GM23338 (cell line): ENCODE measurements at regions not wholly inside any gene's neighbourhood (a gene's known extent, or its start where the extent isn't known, plus 50 kb on each side); places are given as distances from the start of the nearest gene placed in this dataset.

Experiments
- ATAC-seq: fragments of 200-7000 bp; cut with Tn5 transposase; 3 replicates; pipeline ENCODE4 v1.9.1; 2020
- DNase-seq: peaks from one replicate; pipeline ENCODE4 v3.0.0-alpha.2; 2015; ENCODE audit warnings: low spot score
- H2AFZ ChIP-seq: fragments of 200-600 bp; sonication (generic); 2 replicates; pipeline ENCODE4 v1.8.0; 2016; ENCODE audit warnings: antibody characterized with exemption, mild to moderate bottlenecking, moderate library complexity
- H3F3A ChIP-seq: fragments of 200-600 bp; sonication (generic); replicated peaks from 2 replicates; pipeline ENCODE4 v1.8.0; 2017; ENCODE audit warnings: antibody characterized with exemption, mixed run types, low read depth
- H3K27ac ChIP-seq: fragments of 200-600 bp; sonication (generic); 2 replicates; pipeline ENCODE4 v1.6.1; 2016; ENCODE audit warnings: low read depth
- H3K27me3 ChIP-seq: fragments of 200-600 bp; sonication (generic); 2 replicates; pipeline ENCODE4 v1.8.0; 2016; ENCODE audit warnings: mild to moderate bottlenecking, mixed run types, moderate library complexity; ENCODE audit not compliant: insufficient read depth
- H3K36me3 ChIP-seq: fragments of 200-600 bp; sonication (generic); 2 replicates; pipeline ENCODE4 v1.8.0; 2016; ENCODE audit warnings: mild to moderate bottlenecking; ENCODE audit not compliant: insufficient read depth
- H3K4me1 ChIP-seq: fragments of 200-600 bp; sonication (generic); 2 replicates; pipeline ENCODE4 v1.8.0; 2016; ENCODE audit warnings: mild to moderate bottlenecking, moderate library complexity; ENCODE audit not compliant: insufficient read depth
- H3K4me2 ChIP-seq: fragments of 200-600 bp; sonication (generic); 2 replicates; pipeline ENCODE4 v1.7.1; 2017; ENCODE audit warnings: mixed run types
- H3K4me3 ChIP-seq: fragments of 200-600 bp; sonication (generic); 2 replicates; pipeline ENCODE4 v1.6.1; 2016; ENCODE audit warnings: mixed run types
- H3K79me2 ChIP-seq: fragments of 200-600 bp; sonication (generic); replicated peaks from 2 replicates; pipeline ENCODE4 v1.8.0; 2017; ENCODE audit warnings: mild to moderate bottlenecking; ENCODE audit not compliant: insufficient read depth
- H3K9me2 ChIP-seq: fragments of 200-600 bp; sonication (generic); 2 replicates; pipeline ENCODE4 v1.8.0; 2017; ENCODE audit not compliant: insufficient read depth
- H4K20me1 ChIP-seq: fragments of 200-600 bp; sonication (generic); replicated peaks from 2 replicates; pipeline ENCODE4 v1.8.0; 2017; ENCODE audit warnings: mild to moderate bottlenecking; ENCODE audit not compliant: insufficient read depth
- H3K27ac Mint-ChIP-seq: 2 replicates; pipeline ENCODE4 v1.8.0; 2020; ENCODE audit warnings: inconsistent platforms, mild to moderate bottlenecking, moderate library complexity, mixed read lengths
- H3K27me3 Mint-ChIP-seq: 3 replicates; pipeline ENCODE4 v1.8.0; 2022; ENCODE audit warnings: low read depth, mild to moderate bottlenecking, moderate library complexity, mixed read lengths, inconsistent platforms; ENCODE audit not compliant: insufficient read depth, poor library complexity
- H3K36me3 Mint-ChIP-seq: 3 replicates; pipeline ENCODE4 v1.8.0; 2021; ENCODE audit warnings: low read depth, mild to moderate bottlenecking, inconsistent platforms, moderate library complexity, mixed read lengths
- H3K4me1 Mint-ChIP-seq: 3 replicates; pipeline ENCODE4 v1.8.0; 2020; ENCODE audit warnings: mild to moderate bottlenecking, inconsistent platforms, mixed read lengths
- H3K4me3 Mint-ChIP-seq: 3 replicates; pipeline ENCODE4 v1.8.0; 2021; ENCODE audit warnings: moderate library complexity, mild to moderate bottlenecking, inconsistent platforms, mixed read lengths
- H3K9me3 Mint-ChIP-seq: 3 replicates; pipeline ENCODE4 v1.8.0; 2020; ENCODE audit warnings: moderate library complexity, mild to moderate bottlenecking, inconsistent platforms, mixed read lengths
- CREB1 ChIP-seq: fragments of 250-450 bp; sonication (Bioruptor Pico); IDR thresholded peaks from 2 replicates; pipeline ENCODE4 v1.5.0; 2020; ENCODE audit warnings: low read depth, mild to moderate bottlenecking, moderate library complexity
- CTCF ChIP-seq, 2 experiments: fragments of 200-600 bp in 1 of 2; sonication (generic) in 1 of 2; conservative IDR thresholded peaks; 2 replicates each; pipeline versions ENCODE4 v1.5.1 to v1.6.1; 2016 to 2017; ENCODE audit warnings: antibody characterized with exemption in 2 of 2, low read depth in 2 of 2, mild to moderate bottlenecking in 2 of 2, moderate library complexity in 1 of 2
- EZH2 ChIP-seq: fragments of 200-600 bp; sonication (generic); IDR thresholded peaks from one replicate; pipeline ENCODE4 v1.8.0; 2017; ENCODE audit warnings: antibody characterized with exemption, mild to moderate bottlenecking, low read depth; ENCODE audit not compliant: unreplicated experiment
- EZH2phosphoT487 ChIP-seq: fragments of 200-600 bp; sonication (generic); IDR thresholded peaks from one replicate; pipeline ENCODE4 v1.8.1; 2018; ENCODE audit warnings: antibody characterized with exemption; ENCODE audit not compliant: unreplicated experiment
- JUNB ChIP-seq: IDR thresholded peaks from one replicate; pipeline ENCODE4 v1.6.1; 2016; ENCODE audit warnings: antibody characterized with exemption; ENCODE audit not compliant: unreplicated experiment
- NANOG ChIP-seq: IDR thresholded peaks from 2 replicates; pipeline ENCODE4 v1.6.1; 2016; ENCODE audit warnings: antibody characterized with exemption, borderline replicate concordance
- POLR2AphosphoS5 ChIP-seq: IDR thresholded peaks from 2 replicates; pipeline ENCODE4 v1.6.1; 2016; ENCODE audit warnings: antibody characterized with exemption, low read depth
- REST ChIP-seq: IDR thresholded peaks from one replicate; pipeline ENCODE4 v1.6.1; 2018; ENCODE audit warnings: antibody characterized with exemption; ENCODE audit not compliant: unreplicated experiment

- ATAC-seq (no peak), DNase-seq (no peak)
- Mint-ChIP-seq H3K27ac (no peak overlapping the region), H3K9me3 (peaks cover 5% of the 10 kb centered on the region), H3K36me3 (no peaks in the 10 kb centered on the region; the same call in 2 of the 3 replicates), H3K27me3 (peaks cover 2% of the 10 kb centered on the region), H3K4me1 (peaks cover 8% of the 10 kb centered on the region), H3K4me3 (no peak overlapping the region)
- no peak overlapping the region for H2AFZ ChIP-seq
- no peaks in the 10 kb centered on the region for H3K27me3 ChIP-seq
- H3K4me1 ChIP-seq: no peaks in the 10 kb centered on the region
- H3K27ac ChIP-seq: no peak overlapping the region
- no peaks in the 10 kb centered on the region for H3K79me2 ChIP-seq
- H3K4me3 ChIP-seq: no peak overlapping the region
- H3K9me2 ChIP-seq: peaks cover 4% of the 10 kb centered on the region; the same call in 1 of the 2 replicates
- TF ChIP-seq EZH2phosphoT487: no peak
- no peak for TF ChIP-seq REST
- no peak for TF ChIP-seq CREB1
- no peak for TF ChIP-seq CTCF (conservative IDR thresholded peaks at IDR 0.05; ENCODE audit: low read depth in 2 of 2)
- no peak for TF ChIP-seq POLR2AphosphoS5
- no peaks in the 10 kb centered on the region for H4K20me1 ChIP-seq
- H3K36me3 ChIP-seq: no peaks in the 10 kb centered on the region
- H3F3A ChIP-seq: no peaks in the 10 kb centered on the region
- H3K4me2 ChIP-seq: no peak overlapping the region
Observed at GRCh38 chr10:113983552-113983951, 60.1 kb upstream of the ADRB1 start.

DNA sequence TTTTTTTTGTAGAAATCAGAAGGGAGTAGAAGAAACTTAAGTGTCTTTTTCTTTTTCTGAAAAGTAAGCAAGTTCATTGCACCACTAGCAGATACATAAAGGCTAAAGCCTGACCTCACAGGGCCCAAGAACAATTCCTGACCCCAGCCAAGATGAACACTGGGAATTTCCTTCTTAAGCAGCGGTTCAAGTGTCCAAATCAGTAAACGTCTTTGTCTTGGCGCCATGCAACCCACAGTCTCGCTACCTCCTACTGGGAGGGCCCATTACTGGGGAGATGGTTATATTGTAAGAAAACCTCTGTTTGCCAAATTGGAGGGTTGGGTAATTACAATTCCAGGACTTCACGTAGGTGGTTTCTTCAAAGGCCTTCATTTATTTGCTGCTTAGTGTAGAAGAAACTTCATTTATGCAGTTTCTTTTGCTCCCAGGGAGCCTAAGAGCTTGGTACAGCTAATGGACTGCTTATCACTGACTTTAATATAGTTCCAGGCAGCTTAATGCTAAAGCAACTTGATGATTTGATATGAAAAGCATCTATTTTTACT, 58.3 kb upstream of the ADRB1 start:
- Histone ChIP-seq H4K20me1 (no peaks in the 10 kb centered on the region), H3K9me2 (no peaks in the 10 kb centered on the region), H3K79me2 (no peaks in the 10 kb centered on the region), H3K36me3 (no peaks in the 10 kb centered on the region), H2AFZ (no peak overlapping the region), H3K4me2 (no peak overlapping the region), H3K4me1 (no peaks in the 10 kb centered on the region), H3K27me3 (no peaks in the 10 kb centered on the region), H3K4me3 (no peak overlapping the region), H3F3A (no peaks in the 10 kb centered on the region), H3K27ac (no peak overlapping the region)
- Mint-ChIP-seq H3K36me3 (no peaks in the 10 kb centered on the region; the same call in 2 of the 3 replicates), H3K4me3 (no peak overlapping the region), H3K27me3 (peaks cover 2% of the 10 kb centered on the region), H3K9me3 (peaks cover 5% of the 10 kb centered on the region), H3K4me1 (peaks cover 3% of the 10 kb centered on the region), H3K27ac (no peak overlapping the region)
- ATAC-seq (no peak), DNase-seq (no peak)
- TF ChIP-seq CTCF (conservative IDR thresholded peaks at IDR 0.05; ENCODE audit: low read depth in 2 of 2) (no peak), JUNB (no peak), REST (no peak), EZH2 (no peak), NANOG (no peak)
